Activated T-cell treated with anti-CD3 and anti-CD28 coated beads, Interleukin-2, amount 50 U/mL, for 24 hours (primary cell): ENCODE measurements at regions not wholly inside any gene's neighbourhood (a gene's known extent, or its start where the extent isn't known, plus 50 kb on each side); places are given as distances from the start of the nearest gene placed in this dataset.

Experiments used
- DNase-seq: peaks from one replicate; pipeline ENCODE4 v3.0.0-alpha.2; 2020
- H3K27ac Mint-ChIP-seq: 2 replicates; pipeline ENCODE4 v1.8.0; 2020; ENCODE audit warnings: mild to moderate bottlenecking, mixed read lengths
- H3K27me3 Mint-ChIP-seq: 2 replicates; pipeline ENCODE4 v1.8.0; 2020; ENCODE audit warnings: mixed read lengths
- H3K36me3 Mint-ChIP-seq: 2 replicates; pipeline ENCODE4 v1.8.0; 2020; ENCODE audit warnings: low read depth, mixed read lengths
- H3K4me1 Mint-ChIP-seq: 2 replicates; pipeline ENCODE4 v1.8.0; 2020; ENCODE audit warnings: low read depth, mixed read lengths
- H3K4me3 Mint-ChIP-seq: 2 replicates; pipeline ENCODE4 v1.8.0; 2020; ENCODE audit warnings: mild to moderate bottlenecking, moderate library complexity, mixed read lengths
- H3K9me3 Mint-ChIP-seq: 2 replicates; pipeline ENCODE4 v1.8.0; 2020; ENCODE audit warnings: mixed read lengths

DNA sequence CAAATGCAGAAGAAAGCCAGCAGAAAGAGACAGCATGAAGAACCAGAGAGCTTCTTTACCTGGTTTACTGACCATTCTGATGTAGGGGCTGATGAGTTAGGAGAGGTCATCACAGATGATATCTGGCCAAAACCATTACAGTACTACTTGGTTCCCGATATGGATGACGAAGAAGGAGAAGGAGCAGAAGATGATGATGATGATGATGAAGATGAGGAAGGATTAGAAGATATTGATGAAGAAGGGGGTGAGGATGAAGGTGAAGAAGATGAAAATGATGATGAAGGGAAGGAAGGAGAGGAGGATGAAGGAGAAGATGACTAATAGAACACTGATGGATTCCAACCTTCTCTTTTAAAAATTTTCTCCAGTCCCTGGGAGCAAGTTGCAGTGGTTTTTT, 178.2 kb upstream of the CRY1 start:
- no peak for DNase-seq
- no peaks in the 10 kb centered on the region for H3K27me3 Mint-ChIP-seq
- H3K4me3 Mint-ChIP-seq = no peak overlapping the region
- H3K27ac Mint-ChIP-seq = no peak overlapping the region
- H3K9me3 Mint-ChIP-seq = no peaks in the 10 kb centered on the region
- no peaks in the 10 kb centered on the region for H3K36me3 Mint-ChIP-seq
- no peaks in the 10 kb centered on the region for H3K4me1 Mint-ChIP-seq

DNA sequence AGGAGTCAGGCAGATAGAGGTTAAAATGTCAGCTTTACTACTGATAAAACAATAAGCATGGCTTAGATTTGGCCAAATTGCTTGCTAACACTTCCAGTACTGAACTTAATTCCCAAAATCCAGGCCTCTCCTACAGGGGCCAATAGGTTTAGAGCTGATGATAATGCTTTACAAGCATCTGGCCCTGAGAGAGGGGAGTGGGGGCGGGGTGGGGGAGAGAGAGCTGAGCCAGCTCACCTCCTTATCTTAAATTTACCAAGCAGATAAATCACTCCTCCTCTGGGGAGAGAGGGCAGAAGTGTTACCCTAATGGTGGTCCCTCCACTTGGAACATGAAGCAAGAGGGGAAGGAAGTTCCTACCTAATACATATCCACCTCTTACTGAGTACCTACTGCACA, 182.2 kb upstream of the CRY1 start:
- H3K4me3 Mint-ChIP-seq = no peak overlapping the region
- H3K27me3 Mint-ChIP-seq = no peaks in the 10 kb centered on the region
- no peak for DNase-seq
- H3K36me3 Mint-ChIP-seq = no peaks in the 10 kb centered on the region
- no peaks in the 10 kb centered on the region for H3K9me3 Mint-ChIP-seq
- H3K27ac Mint-ChIP-seq = no peak overlapping the region
- H3K4me1 Mint-ChIP-seq = no peaks in the 10 kb centered on the region

DNA sequence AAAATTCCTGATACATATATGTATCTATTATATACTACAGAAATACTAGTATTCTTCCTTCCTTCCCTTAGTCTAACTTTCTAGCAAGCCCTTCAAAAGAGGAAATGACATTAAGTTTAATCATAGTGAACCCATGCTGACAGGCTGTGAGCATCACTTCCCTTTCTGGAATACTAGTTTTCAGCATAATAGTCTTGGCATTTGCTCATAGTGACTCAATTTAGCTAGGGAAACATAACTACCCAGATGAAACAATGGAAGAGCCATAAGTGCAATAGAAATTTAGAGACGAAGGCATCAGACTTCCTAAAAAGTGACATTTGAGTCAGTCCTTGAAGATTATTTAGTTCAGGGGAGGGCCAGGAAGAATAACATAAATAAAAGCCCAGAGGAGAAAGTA, 184.5 kb upstream of the CRY1 start:
- H3K9me3 Mint-ChIP-seq = no peaks in the 10 kb centered on the region
- no peak overlapping the region for H3K4me3 Mint-ChIP-seq
- no peak overlapping the region for H3K27ac Mint-ChIP-seq
- no peaks in the 10 kb centered on the region for H3K4me1 Mint-ChIP-seq
- no peaks in the 10 kb centered on the region for H3K27me3 Mint-ChIP-seq
- H3K36me3 Mint-ChIP-seq = no peaks in the 10 kb centered on the region
- no peak for DNase-seq

DNA sequence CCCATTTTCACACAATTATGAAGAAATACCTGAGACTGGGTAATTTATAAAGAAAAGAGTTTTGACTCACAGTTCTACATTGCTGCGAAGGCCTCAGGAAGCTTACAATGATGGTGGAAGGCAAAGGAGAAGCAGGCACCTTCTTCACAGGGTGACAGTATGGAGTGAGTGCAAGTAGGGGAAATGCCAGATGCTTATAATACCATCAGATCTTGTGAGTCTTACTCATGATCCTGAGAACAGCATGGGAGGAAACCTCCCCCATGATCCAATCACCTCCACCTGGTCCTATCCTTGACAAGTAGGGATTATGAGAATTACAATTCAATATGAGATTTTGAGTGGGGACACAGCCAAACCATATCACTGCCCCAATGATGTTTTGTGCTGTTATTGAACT, 189.3 kb upstream of the CRY1 start:
- no peaks in the 10 kb centered on the region for H3K9me3 Mint-ChIP-seq
- no peak overlapping the region for H3K4me3 Mint-ChIP-seq
- H3K27me3 Mint-ChIP-seq = no peaks in the 10 kb centered on the region
- no peak overlapping the region for H3K27ac Mint-ChIP-seq
- H3K36me3 Mint-ChIP-seq = no peaks in the 10 kb centered on the region
- H3K4me1 Mint-ChIP-seq = peaks cover 5% of the 10 kb centered on the region
- no peak for DNase-seq

DNA sequence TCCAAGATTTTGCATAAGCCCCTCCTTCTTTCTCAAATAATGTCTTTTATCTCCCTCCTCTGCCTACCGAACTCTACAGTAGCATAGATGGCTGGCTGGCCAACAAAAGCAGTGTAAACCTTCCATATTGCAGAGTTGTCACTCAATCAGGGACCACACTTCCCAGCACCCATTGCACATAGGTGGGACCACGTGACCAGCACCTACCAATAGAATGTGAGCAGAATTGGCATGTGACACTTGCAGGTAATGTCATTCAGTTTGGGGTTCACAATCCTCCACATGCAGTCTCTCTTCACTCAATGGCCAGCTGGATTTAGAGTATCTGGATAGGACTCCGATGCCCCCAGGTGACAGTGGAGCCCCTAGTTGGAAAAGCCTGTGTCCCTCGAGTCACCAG, 190.3 kb upstream of the CRY1 start:
- Mint-ChIP-seq H3K27ac (no peak overlapping the region), H3K4me1 (peaks cover 12% of the 10 kb centered on the region), H3K4me3 (no peak overlapping the region), H3K27me3 (no peaks in the 10 kb centered on the region), H3K36me3 (no peaks in the 10 kb centered on the region), H3K9me3 (no peaks in the 10 kb centered on the region)
- DNase-seq = no peak

DNA sequence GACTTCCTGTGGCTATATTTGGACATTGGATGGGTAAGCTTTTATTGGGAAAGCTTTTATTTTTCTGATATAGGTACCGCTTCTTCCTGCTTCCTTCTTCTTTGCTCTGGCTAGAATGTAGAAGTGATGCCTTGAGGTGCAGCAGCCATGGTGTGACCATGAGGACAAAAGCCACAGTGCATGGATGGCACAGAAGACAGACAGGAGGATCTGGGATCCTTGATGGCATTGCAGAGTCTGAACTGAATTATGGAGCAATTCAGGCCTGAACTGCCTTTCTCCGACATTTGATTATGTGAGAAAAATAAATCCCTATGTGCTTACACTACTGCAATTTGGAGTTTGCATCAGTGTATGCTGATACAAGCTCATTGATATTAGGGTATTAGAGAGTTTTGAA, 191.3 kb upstream of the CRY1 start:
- Mint-ChIP-seq H3K4me3 (no peak overlapping the region), H3K9me3 (no peaks in the 10 kb centered on the region), H3K36me3 (no peaks in the 10 kb centered on the region), H3K4me1 (peaks cover 14% of the 10 kb centered on the region), H3K27me3 (no peaks in the 10 kb centered on the region), H3K27ac (no peak overlapping the region)
- no peak for DNase-seq

DNA sequence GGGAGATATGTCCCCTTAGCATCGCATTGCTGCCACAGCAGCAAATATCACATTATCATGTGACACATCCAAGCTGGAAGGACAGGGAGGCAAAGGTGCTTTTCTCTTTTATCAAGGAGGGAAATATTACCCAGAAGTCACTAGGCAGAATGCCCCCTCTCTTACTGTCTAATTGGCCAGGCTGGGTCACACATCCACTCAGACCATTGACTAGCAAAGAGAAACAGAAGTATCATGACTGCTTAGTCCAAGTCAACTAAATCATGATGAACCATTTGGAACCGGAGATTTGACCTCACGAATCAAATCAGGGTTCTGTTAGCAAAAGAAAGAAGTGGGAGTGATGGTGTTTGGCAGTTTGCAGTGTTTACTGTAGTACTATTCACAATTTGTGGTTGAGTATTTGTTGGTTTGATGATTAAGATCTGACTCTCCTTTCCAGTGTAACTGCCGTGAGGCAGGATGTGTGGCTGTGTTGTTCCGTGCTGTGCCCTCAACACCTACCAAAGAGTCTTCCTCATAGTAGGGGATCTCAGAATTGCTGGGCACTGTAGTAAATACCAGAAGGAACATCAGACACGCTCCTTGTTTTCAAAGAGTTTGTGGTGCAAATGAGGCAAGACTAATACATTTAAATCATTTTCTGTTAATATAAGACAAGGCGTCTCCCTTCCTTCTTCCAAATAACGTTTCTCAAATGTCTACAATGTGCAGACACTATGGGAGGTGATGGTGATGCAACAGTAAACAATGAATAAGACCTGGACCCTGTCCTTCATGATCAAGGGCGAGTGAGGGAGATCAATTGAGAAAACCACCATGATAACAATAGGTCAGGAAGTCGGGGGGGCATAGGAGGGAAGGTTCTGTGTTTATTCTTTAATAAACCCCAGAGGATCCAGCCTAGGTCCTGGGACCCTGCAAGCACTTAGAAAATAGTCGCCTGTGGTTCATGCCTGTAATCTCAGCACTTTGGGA, 194.4 kb upstream of the CRY1 start:
- Mint-ChIP-seq H3K4me3 (no peak overlapping the region), H3K27me3 (no peaks in the 10 kb centered on the region), H3K9me3 (no peaks in the 10 kb centered on the region), H3K36me3 (no peaks in the 10 kb centered on the region), H3K4me1 (peaks cover 14% of the 10 kb centered on the region), H3K27ac (peak overlapping the region; percentile 60)
- DNase-seq = no peak

DNA sequence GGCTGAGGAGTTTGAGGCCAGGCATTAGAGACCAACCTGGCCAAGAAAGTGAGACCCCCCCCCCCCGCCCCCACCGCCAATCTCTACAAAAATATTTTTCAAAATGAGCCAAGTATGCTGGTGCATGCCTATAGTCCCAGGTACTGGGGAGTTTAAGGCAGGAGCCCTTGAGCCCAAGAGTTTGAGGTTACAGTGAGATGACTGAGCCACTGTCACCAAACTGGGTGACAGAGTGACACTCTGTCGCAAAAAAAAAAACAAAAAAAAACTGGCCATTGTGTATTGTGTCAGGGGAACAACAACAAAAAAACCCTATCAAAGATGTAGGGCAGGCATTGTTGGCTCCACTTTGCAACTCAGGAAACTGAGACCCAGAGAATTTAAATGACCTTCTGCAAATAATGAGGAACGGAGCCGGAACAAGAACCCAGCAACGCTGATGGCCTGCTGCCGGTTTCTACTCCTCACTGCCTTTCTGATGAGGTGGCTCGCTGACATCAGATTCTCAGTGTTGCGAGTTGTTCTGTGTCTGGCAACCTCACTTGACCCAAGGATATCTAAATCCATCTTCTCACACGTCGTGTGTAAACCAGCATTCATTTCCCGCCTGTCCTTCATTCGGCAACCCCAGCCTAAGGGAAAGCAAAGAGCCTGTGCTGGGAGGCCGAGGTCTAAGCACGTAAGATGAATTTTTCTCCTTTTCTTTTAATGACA, 195.2 kb upstream of the CRY1 start:
- Mint-ChIP-seq H3K27me3 (no peaks in the 10 kb centered on the region), H3K36me3 (no peaks in the 10 kb centered on the region), H3K9me3 (no peaks in the 10 kb centered on the region), H3K4me1 (peaks cover 14% of the 10 kb centered on the region), H3K4me3 (no peak overlapping the region), H3K27ac (no peak overlapping the region)
- no peak for DNase-seq

DNA sequence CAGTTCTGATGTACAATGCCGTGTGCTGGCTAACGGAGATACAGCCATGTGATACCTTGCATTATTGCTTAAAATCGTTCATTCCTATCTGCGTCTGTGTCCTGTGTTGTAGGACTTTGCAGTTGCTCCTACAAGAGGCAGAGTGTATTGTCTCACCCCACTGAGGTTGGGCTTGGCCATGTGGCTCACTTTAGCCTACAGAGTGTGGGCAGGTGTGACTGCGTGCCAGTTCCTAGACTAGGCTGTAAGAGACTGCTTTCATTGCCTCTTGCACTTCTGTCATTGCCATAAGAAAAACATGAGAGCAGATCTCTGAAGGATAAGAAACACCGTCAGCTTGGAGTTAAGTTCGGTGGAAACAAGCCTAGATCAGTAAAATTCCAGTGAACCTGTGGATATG, 197.7 kb upstream of the CRY1 start:
- no peaks in the 10 kb centered on the region for H3K9me3 Mint-ChIP-seq
- no peaks in the 10 kb centered on the region for H3K36me3 Mint-ChIP-seq
- no peak for DNase-seq
- peaks cover 14% of the 10 kb centered on the region for H3K4me1 Mint-ChIP-seq
- H3K27ac Mint-ChIP-seq = no peak overlapping the region
- no peak overlapping the region for H3K4me3 Mint-ChIP-seq
- H3K27me3 Mint-ChIP-seq = no peaks in the 10 kb centered on the region

DNA sequence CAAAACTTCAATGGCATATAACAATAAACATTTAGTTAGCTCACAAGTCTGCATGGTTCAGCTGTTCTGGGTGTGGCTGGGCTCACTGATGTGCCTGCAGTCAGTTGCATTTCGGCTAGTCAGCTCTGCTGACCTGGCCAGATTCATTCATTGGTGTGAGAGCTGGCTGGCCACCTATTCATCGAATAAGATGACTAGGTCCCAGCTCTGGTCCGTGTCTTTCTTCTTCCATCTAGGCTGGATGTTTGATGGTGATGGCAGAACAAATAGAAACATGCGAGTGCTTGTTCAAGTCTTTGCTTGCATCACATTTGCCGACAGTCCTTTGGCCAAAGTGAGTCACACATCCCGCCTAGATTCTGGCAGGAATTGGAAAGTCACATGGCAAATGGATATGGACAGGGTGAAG, 203.3 kb upstream of the CRY1 start:
- H3K4me3 Mint-ChIP-seq = no peak overlapping the region
- peaks cover 6% of the 10 kb centered on the region for H3K4me1 Mint-ChIP-seq
- no peak overlapping the region for H3K27ac Mint-ChIP-seq
- no peaks in the 10 kb centered on the region for H3K9me3 Mint-ChIP-seq
- no peaks in the 10 kb centered on the region for H3K36me3 Mint-ChIP-seq
- no peaks in the 10 kb centered on the region for H3K27me3 Mint-ChIP-seq
- no peak for DNase-seq

DNA sequence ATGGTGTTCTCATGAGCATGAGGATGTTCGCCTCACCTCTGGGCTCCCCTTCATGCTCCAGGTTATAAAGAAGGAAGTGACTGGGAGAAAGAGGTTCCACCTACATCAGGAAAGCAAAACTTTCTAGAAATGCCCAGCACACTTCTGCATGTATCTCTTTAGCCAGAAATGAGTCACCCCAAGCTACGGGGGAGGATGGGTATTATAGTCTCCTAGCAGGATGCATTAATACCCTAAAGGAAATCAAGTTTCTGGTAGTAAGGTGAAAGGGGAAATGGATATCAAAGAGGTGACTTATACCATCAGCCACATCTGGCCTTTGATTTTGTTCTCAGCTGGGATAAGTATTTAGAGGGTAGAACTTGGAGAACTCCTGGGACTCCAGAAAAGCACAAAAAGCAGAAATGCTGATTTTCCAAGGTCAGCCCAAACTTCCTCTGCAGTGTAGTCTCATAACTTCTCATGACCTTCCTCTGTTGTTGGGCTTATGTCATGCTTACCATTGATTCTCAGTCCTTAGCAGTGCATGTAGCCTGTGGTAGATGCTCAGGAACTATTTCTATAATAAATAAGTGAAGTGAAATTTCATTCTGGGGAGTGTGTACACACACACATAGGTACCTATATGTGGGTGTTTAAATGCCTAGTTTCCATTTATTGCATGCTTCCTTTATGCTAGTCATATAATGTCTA, 209.4 kb upstream of the CRY1 start:
- no peak for DNase-seq
- H3K9me3 Mint-ChIP-seq = no peaks in the 10 kb centered on the region
- no peak overlapping the region for H3K27ac Mint-ChIP-seq
- no peaks in the 10 kb centered on the region for H3K4me1 Mint-ChIP-seq
- no peaks in the 10 kb centered on the region for H3K27me3 Mint-ChIP-seq
- H3K36me3 Mint-ChIP-seq = no peaks in the 10 kb centered on the region
- H3K4me3 Mint-ChIP-seq = no peak overlapping the region

DNA sequence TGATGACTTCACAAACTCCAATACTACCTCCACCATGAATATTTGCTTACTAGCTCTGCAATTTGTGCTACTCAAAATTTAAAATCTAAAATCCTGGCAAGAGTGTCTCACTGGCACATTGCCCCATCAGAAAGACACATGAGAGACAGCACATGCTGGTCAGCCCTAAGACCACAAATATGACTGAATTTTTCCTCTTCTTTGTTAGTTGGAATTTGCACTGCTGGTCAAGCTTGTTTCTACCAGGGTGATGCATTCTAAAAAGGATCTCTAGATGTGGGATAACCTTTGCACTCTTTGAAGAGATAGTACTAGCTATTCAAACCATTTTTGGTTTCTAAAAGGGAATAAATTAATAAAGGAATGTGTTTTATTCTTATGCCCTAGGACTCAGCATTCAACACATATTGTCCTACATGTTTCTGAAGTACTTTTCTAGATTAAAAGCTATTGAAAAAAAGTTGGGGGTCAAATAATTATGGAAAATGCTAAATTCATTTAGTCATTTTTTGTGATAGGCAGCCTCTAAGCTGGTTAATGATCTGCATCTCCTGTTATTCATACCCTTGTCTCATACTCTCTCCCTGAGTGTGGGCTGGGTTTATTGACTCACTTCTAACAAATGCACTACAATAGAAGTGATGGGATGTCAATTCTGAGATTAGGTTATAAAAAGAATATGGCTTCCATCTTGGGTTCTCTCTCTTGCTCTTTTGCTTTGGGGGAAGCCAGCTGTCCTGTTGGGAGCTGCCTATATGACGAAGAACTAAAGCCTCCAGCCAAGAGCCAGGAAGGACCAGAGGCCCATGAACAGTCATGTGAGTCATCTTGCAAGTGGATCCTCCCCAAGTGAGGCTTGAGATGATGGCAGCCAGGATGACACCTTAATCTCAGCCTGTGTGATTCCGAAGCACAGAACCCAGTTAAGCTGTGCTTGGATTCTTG, 211.5 kb upstream of the CRY1 start:
- Mint-ChIP-seq H3K27me3 (no peaks in the 10 kb centered on the region), H3K9me3 (no peaks in the 10 kb centered on the region), H3K4me3 (no peak overlapping the region), H3K27ac (no peak overlapping the region), H3K4me1 (peaks cover 11% of the 10 kb centered on the region), H3K36me3 (no peaks in the 10 kb centered on the region)
- DNase-seq = no peak

DNA sequence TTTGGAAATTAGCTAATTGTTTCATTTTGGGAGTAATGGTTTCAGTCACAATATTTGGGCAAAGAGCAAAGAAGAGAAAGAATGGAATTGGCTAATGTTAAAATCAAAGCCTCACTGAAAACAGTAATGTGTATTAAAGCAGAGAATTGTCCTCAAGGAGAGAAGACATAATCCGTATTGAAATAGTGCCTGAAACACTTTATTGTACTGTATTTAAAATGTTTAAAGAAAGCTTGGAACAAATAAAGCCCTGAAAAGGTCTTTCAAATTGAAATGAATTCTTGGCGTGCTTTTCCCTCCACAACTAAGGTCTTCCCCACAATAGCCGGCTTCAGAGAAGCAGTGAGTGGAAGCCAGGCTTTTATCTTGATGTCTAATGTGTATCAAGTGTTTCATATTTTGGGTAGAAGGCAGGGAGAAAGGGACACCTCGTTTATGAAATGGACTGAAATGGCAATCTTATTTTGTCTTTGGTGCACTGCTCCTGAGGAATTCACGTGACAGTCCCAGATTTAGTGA, 212.9 kb upstream of the CRY1 start:
- Mint-ChIP-seq H3K9me3 (no peaks in the 10 kb centered on the region), H3K27me3 (no peaks in the 10 kb centered on the region), H3K4me3 (no peak overlapping the region), H3K27ac (no peak overlapping the region), H3K4me1 (peaks cover 12% of the 10 kb centered on the region), H3K36me3 (no peaks in the 10 kb centered on the region)
- DNase-seq = no peak

DNA sequence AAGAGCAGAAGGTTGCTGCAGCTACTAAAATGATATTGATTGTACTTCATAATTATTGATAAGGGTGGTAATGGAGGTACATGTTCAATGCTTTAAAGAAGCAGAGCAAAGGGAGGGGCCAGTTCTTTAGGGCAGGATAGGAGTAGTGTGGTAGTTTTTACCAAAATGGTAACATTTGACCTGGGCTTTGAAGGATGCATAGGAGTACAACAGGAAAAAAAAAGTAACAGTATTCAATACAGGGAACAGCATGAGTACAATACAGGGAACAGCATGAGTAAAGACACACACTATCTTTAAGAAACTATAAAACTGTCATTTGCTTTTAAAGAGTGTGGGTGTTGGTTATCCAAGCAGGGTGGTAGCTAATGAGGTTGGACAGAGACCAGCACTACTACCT, 215.0 kb upstream of the CRY1 start:
- H3K27ac Mint-ChIP-seq = no peak overlapping the region
- no peaks in the 10 kb centered on the region for H3K36me3 Mint-ChIP-seq
- no peak for DNase-seq
- no peaks in the 10 kb centered on the region for H3K27me3 Mint-ChIP-seq
- H3K4me3 Mint-ChIP-seq = no peak overlapping the region
- H3K9me3 Mint-ChIP-seq = no peaks in the 10 kb centered on the region
- H3K4me1 Mint-ChIP-seq = peaks cover 14% of the 10 kb centered on the region
